Vagina (tissue), 2 donors: ENCODE measurements at regions not wholly inside any gene's neighbourhood (a gene's known extent, or its start where the extent isn't known, plus 50 kb on each side); places are given as distances from the start of the nearest gene placed in this dataset.

Source experiments
- POLR2A ChIP-seq, 2 donors: fragments of 450-650 bp; IDR thresholded peaks; one replicate each; pipeline ENCODE4 v1.6.1; 2017; ENCODE audit warnings: antibody characterized with exemption in 2 of 2, mild to moderate bottlenecking in 2 of 2, moderate library complexity in 2 of 2
- POLR2AphosphoS5 ChIP-seq, 2 donors: sonication (generic); formaldehyde crosslinking; IDR thresholded peaks; one replicate each; pipeline ENCODE4 v1.9.0; 2017; ENCODE audit warnings: antibody characterized with exemption in 2 of 2, mild to moderate bottlenecking in 2 of 2, low read depth in 1 of 2; ENCODE audit not compliant: insufficient read depth in 1 of 2

GRCh38 chr2:102085238-102085637, 57.3 kb upstream of the IL1R1 start:
- no peak for TF ChIP-seq POLR2A (IDR thresholded peaks at IDR 0.05)
- TF ChIP-seq POLR2AphosphoS5 (IDR thresholded peaks at IDR 0.05; ENCODE audit: insufficient read depth in 1 of 2, low read depth in 1 of 2), result no peak
